AG04450 (cell line): ENCODE measurements at regions not wholly inside any gene's neighbourhood (a gene's known extent, or its start where the extent isn't known, plus 50 kb on each side); places are given as distances from the start of the nearest gene placed in this dataset.

Experiments used
- CTCF ChIA-PET: fragments of 300-600, 350-600 bp; formaldehyde crosslinking; extraction: SDS; loops from one replicate; lab custom pipeline; 2022; ENCODE audit warnings: antibody characterized with exemption, inconsistent platforms; lab: Charles Lee
- POLR2A ChIA-PET: fragments of 350-600 bp; formaldehyde crosslinking; extraction: SDS; loops from one replicate; lab custom pipeline; 2021; ENCODE audit warnings: antibody characterized with exemption, inconsistent platforms; lab: Yijun Ruan, JAX
- DNase-seq: peaks from one replicate; pipeline ENCODE4 v3.0.0-alpha.2; 2011; ENCODE audit warnings: low read depth, low spot score
- H3K27ac ChIP-seq: one replicate; pipeline ENCODE4 v1.5.1; 2012; ENCODE audit warnings: low read depth, low read length, control low read depth
- H3K27me3 ChIP-seq: one replicate; pipeline ENCODE4 v1.6.0; 2012; ENCODE audit warnings: low read length; ENCODE audit not compliant: control insufficient read depth, insufficient read depth
- H3K4me3 ChIP-seq: 2 replicates; pipeline ENCODE4 v1.5.1; 2011; ENCODE audit warnings: mild to moderate bottlenecking, low read depth, low read length, control low read depth
- H3K9me3 ChIP-seq: 2 replicates; pipeline ENCODE4 v1.5.1; 2012; ENCODE audit warnings: low read length; ENCODE audit not compliant: control insufficient read depth, insufficient read depth
- TF ChIP-seq, protein P1 (sequence below): IDR thresholded peaks from 2 replicates; pipeline ENCODE4 v1.5.1; 2011; ENCODE audit warnings: low read depth, low read length, control low read depth, inconsistent platforms

DNA sequence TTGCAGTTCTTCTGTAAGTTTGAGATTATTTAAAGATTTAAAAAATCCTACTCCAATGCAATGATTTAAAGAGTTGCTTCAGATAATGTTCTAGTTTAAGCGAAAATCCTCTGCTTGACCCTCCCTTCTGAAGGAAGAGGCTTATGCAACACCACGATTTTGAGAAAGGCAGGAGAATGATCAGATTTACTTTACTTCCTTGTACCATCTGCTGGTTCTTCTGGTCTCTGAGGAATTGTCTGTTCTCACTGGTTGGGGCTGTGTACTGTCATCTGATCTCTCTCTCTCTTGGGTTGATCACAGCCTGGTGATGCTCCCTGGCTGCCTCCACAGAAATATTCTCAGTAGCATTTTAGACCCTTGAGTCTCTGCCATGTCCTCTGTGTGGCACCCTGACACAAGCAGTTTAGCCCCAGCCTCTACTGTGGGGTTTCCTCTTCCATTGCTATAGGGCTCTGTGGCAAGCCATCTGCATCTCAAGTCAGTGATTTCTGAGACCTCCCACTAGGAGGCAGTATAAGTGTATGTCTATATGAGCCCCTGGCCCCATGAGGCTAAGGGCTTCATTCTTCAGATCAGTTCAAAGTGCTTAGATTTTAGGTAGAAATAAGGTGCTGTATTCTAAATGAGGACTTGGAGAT, 50.8 kb upstream of the PLAAT1 start:
- CTCF ChIA-PET = no interaction called here
- H3K4me3 ChIP-seq = no peak overlapping the region
- DNase-seq = no peak

More for the DNA sequence above, 50.8 kb upstream of the PLAAT1 start:
- Histone ChIP-seq H3K27me3 (no peaks in the 10 kb centered on the region), H3K9me3 (no peaks in the 10 kb centered on the region), H3K27ac (no peak overlapping the region)
- POLR2A ChIA-PET = no interaction called here
- TF ChIP-seq, protein P1, sequence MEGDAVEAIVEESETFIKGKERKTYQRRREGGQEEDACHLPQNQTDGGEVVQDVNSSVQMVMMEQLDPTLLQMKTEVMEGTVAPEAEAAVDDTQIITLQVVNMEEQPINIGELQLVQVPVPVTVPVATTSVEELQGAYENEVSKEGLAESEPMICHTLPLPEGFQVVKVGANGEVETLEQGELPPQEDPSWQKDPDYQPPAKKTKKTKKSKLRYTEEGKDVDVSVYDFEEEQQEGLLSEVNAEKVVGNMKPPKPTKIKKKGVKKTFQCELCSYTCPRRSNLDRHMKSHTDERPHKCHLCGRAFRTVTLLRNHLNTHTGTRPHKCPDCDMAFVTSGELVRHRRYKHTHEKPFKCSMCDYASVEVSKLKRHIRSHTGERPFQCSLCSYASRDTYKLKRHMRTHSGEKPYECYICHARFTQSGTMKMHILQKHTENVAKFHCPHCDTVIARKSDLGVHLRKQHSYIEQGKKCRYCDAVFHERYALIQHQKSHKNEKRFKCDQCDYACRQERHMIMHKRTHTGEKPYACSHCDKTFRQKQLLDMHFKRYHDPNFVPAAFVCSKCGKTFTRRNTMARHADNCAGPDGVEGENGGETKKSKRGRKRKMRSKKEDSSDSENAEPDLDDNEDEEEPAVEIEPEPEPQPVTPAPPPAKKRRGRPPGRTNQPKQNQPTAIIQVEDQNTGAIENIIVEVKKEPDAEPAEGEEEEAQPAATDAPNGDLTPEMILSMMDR = 0 out of 2 replicates have a peak, but pooled peaks have one; percentile 17
